ENCODE measurements at regions not wholly inside any gene's neighbourhood (a gene's known extent, or its start where the extent isn't known, plus 50 kb on each side); places are given as distances from the start of the nearest gene placed in this dataset.

DNA sequence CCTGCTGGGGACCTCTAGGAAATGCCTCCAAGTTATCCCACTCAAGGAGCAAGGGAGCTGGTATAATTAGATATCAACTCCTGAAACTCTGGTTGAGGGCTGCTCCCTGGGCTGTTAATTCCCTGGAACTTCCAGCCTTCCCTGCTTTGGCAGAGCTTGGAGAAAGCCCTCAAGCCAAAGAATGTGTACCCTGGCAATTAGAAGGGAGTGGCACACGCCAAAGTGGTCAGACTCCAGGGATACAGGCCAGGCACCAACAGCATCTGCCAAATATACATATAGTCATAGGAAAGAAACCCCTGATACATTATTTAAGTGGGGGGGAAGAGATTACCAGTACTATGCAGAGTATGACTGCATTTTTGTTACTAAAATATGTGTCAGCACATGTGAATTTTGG lies 616.8 kb downstream of the BCOR start:
- TF ChIP-seq, protein P1, sequence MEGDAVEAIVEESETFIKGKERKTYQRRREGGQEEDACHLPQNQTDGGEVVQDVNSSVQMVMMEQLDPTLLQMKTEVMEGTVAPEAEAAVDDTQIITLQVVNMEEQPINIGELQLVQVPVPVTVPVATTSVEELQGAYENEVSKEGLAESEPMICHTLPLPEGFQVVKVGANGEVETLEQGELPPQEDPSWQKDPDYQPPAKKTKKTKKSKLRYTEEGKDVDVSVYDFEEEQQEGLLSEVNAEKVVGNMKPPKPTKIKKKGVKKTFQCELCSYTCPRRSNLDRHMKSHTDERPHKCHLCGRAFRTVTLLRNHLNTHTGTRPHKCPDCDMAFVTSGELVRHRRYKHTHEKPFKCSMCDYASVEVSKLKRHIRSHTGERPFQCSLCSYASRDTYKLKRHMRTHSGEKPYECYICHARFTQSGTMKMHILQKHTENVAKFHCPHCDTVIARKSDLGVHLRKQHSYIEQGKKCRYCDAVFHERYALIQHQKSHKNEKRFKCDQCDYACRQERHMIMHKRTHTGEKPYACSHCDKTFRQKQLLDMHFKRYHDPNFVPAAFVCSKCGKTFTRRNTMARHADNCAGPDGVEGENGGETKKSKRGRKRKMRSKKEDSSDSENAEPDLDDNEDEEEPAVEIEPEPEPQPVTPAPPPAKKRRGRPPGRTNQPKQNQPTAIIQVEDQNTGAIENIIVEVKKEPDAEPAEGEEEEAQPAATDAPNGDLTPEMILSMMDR (IDR thresholded peaks at IDR 0.05): no peak
- TF ChIP-seq POLR2A (IDR thresholded peaks at IDR 0.05): no peak

Data from body of pancreas (tissue), 4 donors.